ENCODE measurements at regions not wholly inside any gene's neighbourhood (a gene's known extent, or its start where the extent isn't known, plus 50 kb on each side); places are given as distances from the start of the nearest gene placed in this dataset.
A peak's percentile ranks its signal among the peaks of the same experiment; 100 is the strongest.
"Not testable (repeated sequence)": the region's sequence is repeated elsewhere in the genome, so short reads cannot be mapped to it uniquely, and the experiment has no call there.

GRCh38 chr3:31322460-31322859, 210.3 kb upstream of the STT3B start:
- no peaks in the 10 kb centered on the region for H3K4me1 ChIP-seq
- TF ChIP-seq POLR2A (IDR thresholded peaks at IDR 0.05) (no peak), CTCF (IDR thresholded peaks at IDR 0.05) (no peak)

GRCh38 chr3:31327826-31328357, 204.8 kb upstream of the STT3B start:
- H3K27ac ChIP-seq; H3K9me3 ChIP-seq; intact Hi-C loops (cut with DNase I; ENCODE audit: low total_unique reads); DNase-seq; H3K4me3 ChIP-seq; H3K4me1 ChIP-seq; H3K27me3 ChIP-seq; H3K36me3 ChIP-seq (ENCODE audit: low read depth, missing control alignments): not testable (repeated sequence)
- WGBS, 2 donors, result 86 to 94% methylated on average over 3 of the region's 3 CpGs

More at GRCh38 chr3:31322460-31322859, 210.3 kb upstream of the STT3B start:
- Histone ChIP-seq H3K27ac (no peak overlapping the region), H3K4me3 (no peak overlapping the region), H3K36me3 (ENCODE audit: low read depth, missing control alignments) (no peaks in the 10 kb centered on the region), H3K27me3 (no peaks in the 10 kb centered on the region), H3K9me3 (no peaks in the 10 kb centered on the region)
- WGBS, 2 donors, result 32 to 44% methylated on average over 4 of the region's 4 CpGs
- intact Hi-C loops (cut with DNase I; ENCODE audit: low total_unique reads), result no loop called here
- no peak for DNase-seq

- no peak for DNase-seq
- intact Hi-C loops (cut with DNase I; ENCODE audit: low total_unique reads), result no loop called here
- Histone ChIP-seq H3K9me3 (no peaks in the 10 kb centered on the region), H3K4me3 (no peak overlapping the region), H3K36me3 (ENCODE audit: low read depth, missing control alignments) (no peaks in the 10 kb centered on the region), H3K27me3 (no peaks in the 10 kb centered on the region), H3K4me1 (no peaks in the 10 kb centered on the region), H3K27ac (no peak overlapping the region)
- WGBS, 2 donors, result 92 to 93% methylated on average over 3 of the region's 3 CpGs
- TF ChIP-seq POLR2A (IDR thresholded peaks at IDR 0.05), result no peak
- no peak for TF ChIP-seq CTCF (IDR thresholded peaks at IDR 0.05)
These were observed 201.4 kb upstream of the STT3B start for GRCh38 chr3:31331278-31331677.

GRCh38 chr3:31341130-31341529, 191.6 kb upstream of the STT3B start:
- 34 to 42% methylated on average over 2 of the region's 2 CpGs for WGBS, 2 donors
- H3K9me3 ChIP-seq, result no peaks in the 10 kb centered on the region
- no peaks in the 10 kb centered on the region for H3K27me3 ChIP-seq
- no peak overlapping the region for H3K4me3 ChIP-seq
- H3K36me3 ChIP-seq (ENCODE audit: low read depth, missing control alignments), result no peaks in the 10 kb centered on the region
- H3K27ac ChIP-seq, result no peak overlapping the region
- H3K4me1 ChIP-seq, result no peaks in the 10 kb centered on the region
- no peak for TF ChIP-seq CTCF (IDR thresholded peaks at IDR 0.05)
- TF ChIP-seq POLR2A (IDR thresholded peaks at IDR 0.05), result no peak
- intact Hi-C loops (cut with DNase I; ENCODE audit: low total_unique reads), result no loop called here
- peak; percentile 32 for DNase-seq

GRCh38 chr3:31343075-31343474, 189.7 kb upstream of the STT3B start:
- Histone ChIP-seq H3K9me3 (no peaks in the 10 kb centered on the region), H3K27ac (no peak overlapping the region), H3K4me1 (no peaks in the 10 kb centered on the region), H3K4me3 (no peak overlapping the region), H3K27me3 (no peaks in the 10 kb centered on the region), H3K36me3 (ENCODE audit: low read depth, missing control alignments) (no peaks in the 10 kb centered on the region)
- no peak for DNase-seq
- 90 to 93% methylated on average over 1 of the region's 1 CpG for WGBS, 2 donors
- TF ChIP-seq POLR2A (IDR thresholded peaks at IDR 0.05), result no peak
- TF ChIP-seq CTCF (IDR thresholded peaks at IDR 0.05), result no peak
- intact Hi-C loops (cut with DNase I; ENCODE audit: low total_unique reads), result no loop called here
